Neural progenitor cell (in vitro differentiated cells): ENCODE measurements at regions not wholly inside any gene's neighbourhood (a gene's known extent, or its start where the extent isn't known, plus 50 kb on each side); places are given as distances from the start of the nearest gene placed in this dataset.

Experiments used
- DNase-seq: peaks from one replicate; pipeline ENCODE4 v3.0.0-alpha.2; 2016; ENCODE audit warnings: low spot score
- H2AFZ ChIP-seq: fragments of 200-600 bp; sonication (generic); replicated peaks from 2 replicates; pipeline ENCODE4 v1.6.1; 2016; ENCODE audit warnings: antibody characterized with exemption
- H3F3A ChIP-seq: fragments of 200-600 bp; sonication (generic); 2 replicates; pipeline ENCODE4 v1.6.1; 2016; ENCODE audit warnings: antibody characterized with exemption, low read depth
- H3K27ac ChIP-seq: fragments of 200-600 bp; sonication (generic); 2 replicates; pipeline ENCODE4 v1.5.1; 2016; ENCODE audit warnings: mild to moderate bottlenecking
- H3K27me3 ChIP-seq: fragments of 200-600 bp; sonication (generic); 2 replicates; pipeline ENCODE4 v1.6.1; 2016; ENCODE audit warnings: mild to moderate bottlenecking, moderate library complexity
- H3K36me3 ChIP-seq: fragments of 200-600 bp; sonication (generic); 2 replicates; pipeline ENCODE4 v1.5.1; 2016
- H3K4me1 ChIP-seq: fragments of 200-600 bp; sonication (generic); 2 replicates; pipeline ENCODE4 v1.6.1; 2016; ENCODE audit warnings: mixed run types
- H3K4me2 ChIP-seq: fragments of 200-600 bp; sonication (generic); 2 replicates; pipeline ENCODE4 v1.6.1; 2016
- H3K4me3 ChIP-seq: fragments of 200-600 bp; sonication (generic); 2 replicates; pipeline ENCODE4 v1.5.1; 2016
- H3K79me2 ChIP-seq: fragments of 200-600 bp; sonication (generic); 2 replicates; pipeline ENCODE4 v1.6.1; 2016; ENCODE audit warnings: low read depth
- H3K9ac ChIP-seq: fragments of 200-600 bp; sonication (generic); 2 replicates; pipeline ENCODE4 v1.6.1; 2016
- H3K9me3 ChIP-seq: fragments of 200-600 bp; sonication (generic); 2 replicates; pipeline ENCODE4 v1.5.1; 2016; ENCODE audit warnings: low read depth
- H4K20me1 ChIP-seq: fragments of 200-600 bp; sonication (generic); 2 replicates; pipeline ENCODE4 v1.6.1; 2016; ENCODE audit warnings: low read depth
- H3K27ac Mint-ChIP-seq: 3 replicates; pipeline ENCODE4 v1.8.0; 2021; ENCODE audit warnings: mixed read lengths
- H3K27me3 Mint-ChIP-seq: 2 replicates; pipeline ENCODE4 v1.8.0; 2022; ENCODE audit warnings: low read depth, mild to moderate bottlenecking, inconsistent platforms, moderate library complexity, mixed read lengths; ENCODE audit not compliant: insufficient read depth
- H3K36me3 Mint-ChIP-seq: 3 replicates; pipeline ENCODE4 v1.8.0; 2021; ENCODE audit warnings: mixed read lengths
- H3K4me1 Mint-ChIP-seq: 3 replicates; pipeline ENCODE4 v1.8.0; 2021; ENCODE audit warnings: mixed read lengths
- H3K4me3 Mint-ChIP-seq: 3 replicates; pipeline ENCODE4 v1.8.0; 2021; ENCODE audit warnings: mild to moderate bottlenecking, moderate library complexity, mixed read lengths
- H3K9me3 Mint-ChIP-seq: 3 replicates; pipeline ENCODE4 v1.8.0; 2020; ENCODE audit warnings: mixed read lengths
- CTCF ChIP-seq: fragments of 200-600 bp; sonication (generic); IDR thresholded peaks from 2 replicates; pipeline ENCODE4 v1.5.1; 2017; ENCODE audit warnings: antibody characterized with exemption, mild to moderate bottlenecking
- EZH2 ChIP-seq: fragments of 200-600 bp; sonication (generic); IDR thresholded peaks from 2 replicates; pipeline ENCODE4 v1.6.1; 2017; ENCODE audit warnings: antibody characterized with exemption, mild to moderate bottlenecking, moderate library complexity
- EZH2phosphoT487 ChIP-seq: fragments of 200-600 bp; sonication (generic); IDR thresholded peaks from 2 replicates; pipeline ENCODE4 v1.6.1; 2017; ENCODE audit warnings: antibody characterized with exemption

DNA sequence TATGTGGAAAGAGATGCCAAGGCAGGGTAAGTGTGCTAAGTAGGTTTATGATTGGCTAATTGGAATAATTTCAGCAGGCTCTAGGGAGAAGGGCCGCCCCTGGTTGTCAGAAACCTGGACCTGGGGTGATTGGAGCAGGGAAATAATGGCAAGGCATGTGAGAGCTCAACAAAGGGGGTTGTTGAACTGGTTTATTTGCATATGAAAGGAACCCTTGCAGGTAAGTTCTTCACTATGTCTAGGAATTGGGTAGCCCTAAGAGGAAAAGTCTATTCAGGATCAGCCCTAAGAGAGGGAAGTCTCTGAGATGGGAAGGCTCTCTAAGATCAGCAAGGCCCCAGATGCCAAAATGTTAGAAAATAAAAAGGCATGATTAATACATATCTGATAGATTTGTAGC, 139.9 kb upstream of the PRNP start:
- Histone ChIP-seq H4K20me1 (no peaks in the 10 kb centered on the region), H3F3A (no peaks in the 10 kb centered on the region), H3K4me3 (no peak overlapping the region), H3K27ac (no peak overlapping the region), H3K4me1 (peaks cover 6% of the 10 kb centered on the region), H3K9me3 (no peaks in the 10 kb centered on the region), H3K27me3 (no peaks in the 10 kb centered on the region), H3K4me2 (no peak overlapping the region), H3K36me3 (no peaks in the 10 kb centered on the region), H3K79me2 (no peaks in the 10 kb centered on the region), H3K9ac (no peak overlapping the region), H2AFZ (no peak overlapping the region)
- no peak overlapping the region for H3K4me3 Mint-ChIP-seq
- H3K27ac Mint-ChIP-seq = no peak overlapping the region
- no peaks in the 10 kb centered on the region for H3K27me3 Mint-ChIP-seq
- no peak for TF ChIP-seq EZH2phosphoT487
- no peak for TF ChIP-seq CTCF
- TF ChIP-seq EZH2 = no peak
- no peak for DNase-seq
- H3K36me3 Mint-ChIP-seq = no peaks in the 10 kb centered on the region
- H3K4me1 Mint-ChIP-seq = peaks cover 7% of the 10 kb centered on the region
- no peaks in the 10 kb centered on the region for H3K9me3 Mint-ChIP-seq

DNA sequence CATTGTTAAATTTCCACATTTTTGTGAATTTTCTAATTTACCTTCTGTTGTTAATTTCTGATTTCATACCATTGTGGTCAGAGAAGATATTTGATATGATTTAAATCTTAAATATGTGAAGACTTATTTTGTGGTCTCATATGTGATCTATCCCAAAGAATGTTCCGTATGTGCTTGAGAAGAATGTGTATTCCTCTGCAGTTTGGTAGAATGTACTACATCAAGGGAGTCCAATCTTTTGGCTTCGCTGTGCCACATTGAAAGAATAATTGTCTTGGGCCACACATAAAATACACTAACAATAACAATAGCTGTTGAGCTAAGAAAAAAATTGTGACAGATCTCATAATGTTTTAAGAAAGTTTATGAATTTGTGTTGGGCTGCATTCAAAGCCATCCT, 140.7 kb upstream of the PRNP start:
- no peaks in the 10 kb centered on the region for H3K9me3 ChIP-seq
- TF ChIP-seq EZH2phosphoT487 = no peak
- no peak for TF ChIP-seq EZH2
- TF ChIP-seq CTCF = no peak
- no peaks in the 10 kb centered on the region for H4K20me1 ChIP-seq
- no peak for DNase-seq
- H3F3A ChIP-seq = no peaks in the 10 kb centered on the region
- no peaks in the 10 kb centered on the region for H3K36me3 ChIP-seq
- no peak overlapping the region for H2AFZ ChIP-seq
- H3K9ac ChIP-seq = no peak overlapping the region
- Mint-ChIP-seq H3K27me3 (peaks cover under 1% of the 10 kb centered on the region), H3K27ac (no peak overlapping the region), H3K4me3 (no peak overlapping the region), H3K9me3 (no peaks in the 10 kb centered on the region), H3K36me3 (no peaks in the 10 kb centered on the region), H3K4me1 (peaks cover 7% of the 10 kb centered on the region)
- no peaks in the 10 kb centered on the region for H3K79me2 ChIP-seq
- H3K4me3 ChIP-seq = no peak overlapping the region
- peaks cover 6% of the 10 kb centered on the region for H3K4me1 ChIP-seq
- H3K27ac ChIP-seq = no peak overlapping the region
- no peaks in the 10 kb centered on the region for H3K27me3 ChIP-seq
- H3K4me2 ChIP-seq = no peak overlapping the region

GRCh38 chr20:4544765-4545164, 141.5 kb upstream of the PRNP start:
- Histone ChIP-seq H3K79me2 (no peaks in the 10 kb centered on the region), H3K27me3 (no peaks in the 10 kb centered on the region), H3K4me3 (no peak overlapping the region), H3K27ac (no peak overlapping the region), H2AFZ (no peak overlapping the region), H3K9ac (no peak overlapping the region), H3K4me1 (peaks cover 4% of the 10 kb centered on the region), H3K4me2 (no peak overlapping the region), H3K9me3 (no peaks in the 10 kb centered on the region), H3F3A (no peaks in the 10 kb centered on the region), H3K36me3 (no peaks in the 10 kb centered on the region), H4K20me1 (no peaks in the 10 kb centered on the region)
- no peaks in the 10 kb centered on the region for H3K9me3 Mint-ChIP-seq
- DNase-seq = no peak
- TF ChIP-seq CTCF (no peak), EZH2 (no peak), EZH2phosphoT487 (no peak)
- peaks cover 6% of the 10 kb centered on the region for H3K4me1 Mint-ChIP-seq
- H3K27me3 Mint-ChIP-seq = peaks cover 2% of the 10 kb centered on the region
- H3K27ac Mint-ChIP-seq = no peak overlapping the region
- no peaks in the 10 kb centered on the region for H3K36me3 Mint-ChIP-seq
- H3K4me3 Mint-ChIP-seq = no peak overlapping the region

GRCh38 chr20:4542270-4542669, 144.0 kb upstream of the PRNP start:
- H3K4me3 ChIP-seq = no peak overlapping the region
- Mint-ChIP-seq H3K27ac (no peak overlapping the region), H3K9me3 (peaks cover 3% of the 10 kb centered on the region), H3K4me3 (no peak overlapping the region), H3K4me1 (no peaks in the 10 kb centered on the region), H3K36me3 (no peaks in the 10 kb centered on the region), H3K27me3 (peaks cover 2% of the 10 kb centered on the region)
- no peak overlapping the region for H3K27ac ChIP-seq
- H3K9ac ChIP-seq = no peak overlapping the region
- no peaks in the 10 kb centered on the region for H3F3A ChIP-seq
- no peaks in the 10 kb centered on the region for H3K4me1 ChIP-seq
- no peak overlapping the region for H3K4me2 ChIP-seq
- H3K27me3 ChIP-seq = no peaks in the 10 kb centered on the region
- no peaks in the 10 kb centered on the region for H3K36me3 ChIP-seq
- no peak for DNase-seq
- no peaks in the 10 kb centered on the region for H4K20me1 ChIP-seq
- no peak overlapping the region for H2AFZ ChIP-seq
- TF ChIP-seq EZH2phosphoT487 (no peak), CTCF (no peak), EZH2 (no peak)
- no peaks in the 10 kb centered on the region for H3K79me2 ChIP-seq
- no peaks in the 10 kb centered on the region for H3K9me3 ChIP-seq
